GM19463 (cell line): ENCODE measurements at regions not wholly inside any gene's neighbourhood (a gene's known extent, or its start where the extent isn't known, plus 50 kb on each side); places are given as distances from the start of the nearest gene placed in this dataset.

Source experiments
- ATAC-seq: cut with Tn5 transposase; IDR thresholded peaks from one replicate; pipeline ENCODE4 v1.9.1; 2021; ENCODE audit warnings: mild to moderate bottlenecking, moderate library complexity; ENCODE audit not compliant: unreplicated experiment

- ATAC-seq, result peak; percentile 66
These were observed 93.2 kb upstream of the ATP8A1 start for GRCh38 chr4:42750091-42750490.

GRCh38 chr4:42747971-42748370, 91.1 kb upstream of the ATP8A1 start:
- ATAC-seq, result no peak

DNA sequence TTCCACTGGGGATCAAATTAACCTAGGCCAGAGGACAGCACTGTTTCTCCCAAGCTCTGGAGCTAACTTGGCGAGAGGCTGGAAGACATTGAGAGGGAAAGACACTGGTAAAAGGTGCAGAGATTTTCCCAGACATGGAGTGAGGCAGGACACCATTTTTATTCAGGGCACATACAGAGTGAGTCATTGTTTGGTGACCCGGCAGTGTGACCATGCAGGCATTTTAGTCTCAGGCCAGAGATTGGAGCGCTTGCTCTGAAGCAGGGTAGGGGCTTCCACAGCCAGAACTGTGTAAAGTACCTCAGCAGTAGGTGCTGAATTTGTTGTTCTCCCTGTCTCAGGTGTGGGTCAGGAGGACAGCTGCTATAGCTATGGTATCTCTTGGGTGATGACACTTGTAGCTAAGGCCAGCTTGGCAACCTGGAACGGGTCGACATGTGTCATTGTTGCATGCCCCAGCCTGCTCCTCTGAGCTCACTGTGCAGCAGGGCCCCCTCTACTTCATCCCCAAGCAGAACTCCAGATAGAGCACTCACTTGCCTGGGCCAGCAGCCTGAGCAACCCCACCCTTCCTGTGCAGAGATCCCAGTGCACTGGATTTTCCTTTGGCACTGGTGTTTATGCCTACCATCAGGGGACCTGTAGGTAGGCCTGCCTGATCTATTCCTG, 79.8 kb upstream of the ATP8A1 start:
- no peak for ATAC-seq

GRCh38 chr4:42733380-42733779, 76.5 kb upstream of the ATP8A1 start:
- no peak for ATAC-seq

DNA sequence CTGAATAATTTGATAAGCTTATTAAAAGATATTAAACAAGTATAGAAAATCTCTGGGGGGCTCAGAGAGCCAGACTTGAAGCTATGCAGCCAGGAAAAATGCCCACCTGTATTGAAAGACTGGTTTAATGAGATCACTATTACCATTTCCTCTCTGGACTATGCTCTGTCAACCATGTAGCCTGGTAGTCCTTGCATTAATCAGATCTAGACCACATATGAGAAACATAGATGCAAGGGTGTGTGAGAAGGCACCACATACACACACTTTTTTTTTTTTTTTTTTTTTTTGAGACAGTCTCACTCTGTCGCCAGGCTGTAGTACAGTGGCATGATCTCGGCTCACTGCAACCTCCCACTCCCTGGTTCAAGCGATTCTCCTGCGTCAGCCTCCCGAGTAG, 75.9 kb upstream of the ATP8A1 start:
- no peak for ATAC-seq

- ATAC-seq, result no peak
These were observed 72.8 kb upstream of the ATP8A1 start for GRCh38 chr4:42729505-42730237.

GRCh38 chr4:42724451-42724850, 67.5 kb upstream of the ATP8A1 start:
- ATAC-seq, result no peak

- ATAC-seq, result no peak
These were observed 63.6 kb upstream of the ATP8A1 start for GRCh38 chr4:42720533-42720932.

- no peak for ATAC-seq
These were observed 62.4 kb upstream of the ATP8A1 start for GRCh38 chr4:42719257-42719656.

GRCh38 chr4:42718336-42718735, 61.4 kb upstream of the ATP8A1 start:
- ATAC-seq, result no peak

- no peak for ATAC-seq
These were observed 60.1 kb upstream of the ATP8A1 start for GRCh38 chr4:42716996-42717395.

DNA sequence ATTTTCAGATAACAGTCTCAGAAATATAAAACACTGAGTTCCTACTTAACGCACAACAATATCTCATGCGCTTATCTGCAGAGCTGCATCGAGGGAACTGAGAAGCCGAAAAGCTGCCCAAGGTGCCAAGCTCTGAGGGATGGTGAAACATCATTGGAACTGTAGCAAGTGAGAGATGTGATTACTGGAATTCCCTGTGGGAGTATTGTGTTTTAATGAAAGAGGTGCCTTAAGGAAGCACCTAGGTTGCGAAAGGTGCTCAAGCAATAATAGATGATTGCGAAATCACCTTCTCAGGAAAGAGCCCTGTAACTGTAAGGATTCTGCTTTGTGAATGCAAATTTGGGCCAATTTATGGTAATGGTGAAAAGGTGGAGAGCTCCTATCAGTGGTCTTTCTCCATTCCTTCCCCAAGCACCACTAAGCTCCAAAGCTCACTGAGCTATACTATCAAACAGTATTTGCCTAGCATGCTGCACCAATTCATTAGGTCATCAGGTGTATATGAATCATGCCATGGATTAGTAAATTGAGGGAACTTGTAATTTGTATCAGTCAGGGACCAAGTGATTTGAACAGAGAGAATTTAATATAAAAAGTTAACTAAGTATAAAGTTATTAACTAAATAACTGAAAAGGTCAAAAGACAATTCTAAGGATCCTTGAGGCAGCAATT, 59.0 kb upstream of the ATP8A1 start:
- ATAC-seq, result no peak

DNA sequence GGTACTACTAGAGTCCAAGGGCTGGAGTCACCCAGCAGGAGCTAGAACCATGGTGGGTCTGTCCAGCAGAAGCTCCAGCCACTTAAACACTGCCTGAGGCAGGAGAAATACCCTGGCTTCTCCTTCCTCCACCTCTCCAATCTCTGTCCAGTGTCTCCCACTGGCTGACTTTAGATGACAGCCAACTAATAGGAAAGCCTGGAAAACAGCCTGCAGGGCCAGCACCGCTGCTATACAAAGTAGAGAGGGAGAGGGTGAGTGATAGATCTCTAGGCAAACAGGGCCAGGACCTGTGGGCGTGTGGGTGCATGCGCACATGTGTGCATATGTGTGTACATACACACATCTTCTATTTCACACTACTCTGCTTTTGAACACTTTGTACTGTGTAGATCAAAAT, 56.5 kb upstream of the ATP8A1 start:
- ATAC-seq, result no peak

- ATAC-seq, result no peak
These were observed 55.9 kb upstream of the ATP8A1 start for GRCh38 chr4:42712854-42713253.

- ATAC-seq, result no peak
These were observed 54.6 kb upstream of the ATP8A1 start for GRCh38 chr4:42711496-42711895.

DNA sequence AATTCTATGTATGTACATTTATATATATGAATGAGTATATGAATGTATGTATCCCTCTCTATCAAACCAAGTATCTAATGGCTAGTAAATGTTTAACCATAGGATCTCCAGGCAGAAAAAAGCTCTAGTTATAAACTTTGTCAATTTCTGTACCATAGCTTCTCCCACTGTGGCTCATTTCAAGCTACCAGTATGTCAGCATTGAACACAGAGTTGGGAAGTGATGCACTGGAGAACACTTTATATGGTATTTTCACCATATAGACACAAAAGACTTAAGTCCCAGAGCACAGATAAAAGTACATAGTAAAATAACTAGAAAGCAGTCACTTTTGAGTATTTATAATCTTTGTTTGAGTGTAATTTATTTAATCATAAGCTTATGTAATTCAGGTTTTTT, 53.9 kb upstream of the ATP8A1 start:
- no peak for ATAC-seq

DNA sequence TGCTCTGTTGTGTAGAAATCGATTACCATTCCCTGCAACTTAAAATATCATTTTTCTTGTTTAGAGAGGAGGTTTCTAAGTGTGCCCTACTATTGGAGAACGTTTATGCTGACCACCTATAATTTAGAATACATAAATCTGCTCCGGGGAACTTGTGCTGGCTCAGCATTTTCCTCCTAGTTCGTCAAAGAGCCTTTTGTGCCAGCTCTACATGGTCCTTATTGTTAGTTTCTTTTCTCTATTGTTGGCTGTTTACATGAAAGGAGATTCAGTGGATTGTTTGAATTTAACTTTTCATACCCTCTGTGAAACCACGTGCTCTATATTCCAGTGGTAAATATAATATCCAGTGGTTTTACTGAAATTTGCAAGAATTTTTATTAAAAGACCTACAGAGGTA, 53.4 kb upstream of the ATP8A1 start:
- ATAC-seq, result no peak

DNA sequence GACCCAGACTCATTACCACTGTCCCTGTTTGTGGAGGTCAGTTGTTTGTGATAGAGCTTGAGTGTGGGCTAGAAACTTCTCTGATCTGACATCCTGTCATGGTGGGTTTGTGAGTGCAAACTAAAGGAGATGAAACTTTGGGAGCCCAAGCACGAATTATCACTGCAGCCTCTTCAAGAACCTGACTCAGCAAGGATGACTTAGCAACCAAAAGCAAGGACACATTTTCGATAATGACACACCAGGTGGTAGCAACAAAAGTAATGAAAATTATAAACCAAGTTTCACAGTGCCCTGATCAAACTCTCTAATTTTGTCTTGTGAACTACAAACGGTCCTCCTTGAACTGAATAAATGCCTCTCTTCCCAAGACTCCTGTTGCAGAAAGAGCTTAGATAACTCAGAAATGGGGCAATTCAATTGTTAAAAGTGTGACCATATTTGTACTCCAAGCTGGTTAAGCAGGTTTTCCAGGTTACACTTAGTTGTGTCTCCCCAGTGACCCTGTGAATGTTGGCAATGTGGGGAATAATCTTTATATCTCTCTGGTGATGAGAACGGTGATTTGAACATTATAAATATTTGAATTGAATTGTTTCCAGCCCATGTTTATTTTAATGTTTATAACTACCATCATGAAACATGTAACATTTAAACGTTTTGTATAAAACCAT, 52.6 kb upstream of the ATP8A1 start:
- no peak for ATAC-seq

DNA sequence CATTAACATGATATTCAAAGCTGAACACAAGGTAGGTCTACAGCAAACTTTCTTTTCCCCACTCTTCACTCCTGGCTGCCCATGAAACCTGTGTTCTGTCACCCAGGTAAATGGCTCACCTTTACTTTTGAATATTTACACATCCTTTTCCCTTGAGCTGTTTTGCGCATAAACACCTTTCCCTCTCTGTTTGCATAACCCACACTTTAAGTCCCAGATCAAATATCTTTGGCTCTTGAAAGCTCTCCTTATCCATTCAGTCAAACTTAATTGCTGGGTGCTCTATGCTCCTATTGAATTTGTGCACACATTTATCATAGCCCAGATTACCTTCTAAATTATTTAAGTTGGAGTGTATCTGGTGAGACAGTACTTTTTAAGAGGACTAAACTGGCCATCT, 51.7 kb upstream of the ATP8A1 start:
- ATAC-seq, result no peak
